Ishikawa (cell line): ENCODE measurements at regions not wholly inside any gene's neighbourhood (a gene's known extent, or its start where the extent isn't known, plus 50 kb on each side); places are given as distances from the start of the nearest gene placed in this dataset.

Experiments
- CEBPB ChIP-seq: IDR thresholded peaks from 2 replicates; pipeline ENCODE4 v1.6.1; 2012
- CREB1 ChIP-seq: IDR thresholded peaks from 2 replicates; pipeline ENCODE4 v1.6.1; 2012; ENCODE audit warnings: low read depth
- EGR1 ChIP-seq: IDR thresholded peaks from 2 replicates; pipeline ENCODE4 v1.6.1; 2012
- EP300 ChIP-seq: IDR thresholded peaks from 2 replicates; pipeline ENCODE4 v1.6.1; 2012; ENCODE audit warnings: borderline replicate concordance
- FOXM1 ChIP-seq: IDR thresholded peaks from 2 replicates; pipeline ENCODE4 v1.6.1; 2012; ENCODE audit warnings: low read depth, borderline replicate concordance
- MAX ChIP-seq: IDR thresholded peaks from 2 replicates; pipeline ENCODE4 v1.6.1; 2012
- NFIC ChIP-seq: IDR thresholded peaks from 2 replicates; pipeline ENCODE4 v1.6.1; 2012
- RAD21 ChIP-seq: IDR thresholded peaks from 2 replicates; pipeline ENCODE4 v1.6.1; 2012; ENCODE audit warnings: low read depth
- REST ChIP-seq: IDR thresholded peaks from 2 replicates; pipeline ENCODE4 v1.6.1; 2012; ENCODE audit warnings: low read depth, mild to moderate bottlenecking
- TAF1 ChIP-seq: IDR thresholded peaks from 2 replicates; pipeline ENCODE4 v1.6.1; 2012; ENCODE audit warnings: low read depth, mild to moderate bottlenecking
- TCF12 ChIP-seq: IDR thresholded peaks from 2 replicates; pipeline ENCODE4 v1.6.1; 2012; ENCODE audit warnings: low read depth
- TEAD4 ChIP-seq: IDR thresholded peaks from 2 replicates; pipeline ENCODE4 v1.6.1; 2012
- USF1 ChIP-seq: IDR thresholded peaks from 2 replicates; pipeline ENCODE4 v1.6.1; 2012
- YY1 ChIP-seq: IDR thresholded peaks from 2 replicates; pipeline ENCODE4 v1.6.1; 2012; ENCODE audit warnings: low read depth
- ZBTB7A ChIP-seq: IDR thresholded peaks from 2 replicates; pipeline ENCODE4 v1.6.1; 2012; ENCODE audit warnings: low read depth

- TF ChIP-seq CEBPB: no peak
- no peak for TF ChIP-seq NFIC
- TF ChIP-seq TAF1: no peak
- no peak for TF ChIP-seq ZBTB7A
- no peak for TF ChIP-seq FOXM1
- no peak for TF ChIP-seq TCF12
Observed at GRCh38 chr10:2748287-2748686, 319.1 kb upstream of the PFKP start.

GRCh38 chr10:2746638-2747037, 320.7 kb upstream of the PFKP start:
- TF ChIP-seq ZBTB7A: no peak
- no peak for TF ChIP-seq NFIC
- TF ChIP-seq RAD21: no peak
- TF ChIP-seq TCF12: no peak
- TF ChIP-seq FOXM1: no peak
- TF ChIP-seq REST: no peak
- TF ChIP-seq TEAD4: no peak
- no peak for TF ChIP-seq USF1
- no peak for TF ChIP-seq CREB1

- TF ChIP-seq FOXM1 (no peak), TCF12 (no peak), EP300 (no peak), EGR1 (no peak), REST (no peak), MAX (no peak), NFIC (no peak), TEAD4 (no peak), USF1 (no peak), RAD21 (no peak), YY1 (no peak), CREB1 (no peak), CEBPB (no peak)
Observed at GRCh38 chr10:2745666-2746065, 321.7 kb upstream of the PFKP start.

GRCh38 chr10:2744547-2745200, 322.7 kb upstream of the PFKP start:
- no peak for TF ChIP-seq TAF1
- TF ChIP-seq NFIC: no peak
- TF ChIP-seq MAX: no peak
- TF ChIP-seq RAD21: no peak
- no peak for TF ChIP-seq REST

GRCh38 chr10:2734603-2735002, 332.7 kb upstream of the PFKP start:
- TF ChIP-seq NFIC (no peak), TEAD4 (no peak), YY1 (no peak), REST (no peak), EGR1 (no peak), TAF1 (no peak), MAX (no peak), EP300 (no peak)
